ENCODE measurements at regions not wholly inside any gene's neighbourhood (a gene's known extent, or its start where the extent isn't known, plus 50 kb on each side); places are given as distances from the start of the nearest gene placed in this dataset.

DNA sequence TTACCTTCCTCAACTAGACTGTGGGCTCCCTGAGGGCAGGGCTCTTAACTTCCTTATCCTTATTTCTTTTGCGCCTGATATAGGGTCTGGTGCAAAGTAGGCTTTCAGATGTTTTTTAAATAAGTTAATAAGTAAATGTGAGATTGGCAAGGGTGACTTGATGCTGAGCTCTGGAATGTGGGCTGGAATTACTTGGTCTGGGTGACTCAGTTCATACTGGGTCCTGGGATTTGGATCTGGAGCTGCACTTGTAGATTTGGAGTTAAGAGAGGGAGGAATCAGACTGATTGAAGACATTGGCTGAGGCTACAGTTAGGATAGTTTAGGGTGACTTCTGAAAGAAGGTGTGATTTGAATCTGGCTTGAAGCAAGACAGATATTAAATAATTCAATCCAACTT is 190.9 kb downstream of the GIPC2 start:
- Histone ChIP-seq H3K36me3 (no peaks in the 10 kb centered on the region), H3K27ac (no peak overlapping the region), H3K4me1 (no peaks in the 10 kb centered on the region), H3K4me3 (no peak overlapping the region), H3K27me3 (replicated peaks in 1 of 7) (no peaks in the 10 kb centered on the region), H3K9me3 (peaks cover 0 to 21% (median 14%) of the 10 kb centered on the region in 8 donors)
- intact Hi-C loops (cut with DNase I; ENCODE audit: low total_unique reads): no loop called here
- TF ChIP-seq POLR2A (IDR thresholded peaks at IDR 0.05): no peak
- TF ChIP-seq, protein P1, sequence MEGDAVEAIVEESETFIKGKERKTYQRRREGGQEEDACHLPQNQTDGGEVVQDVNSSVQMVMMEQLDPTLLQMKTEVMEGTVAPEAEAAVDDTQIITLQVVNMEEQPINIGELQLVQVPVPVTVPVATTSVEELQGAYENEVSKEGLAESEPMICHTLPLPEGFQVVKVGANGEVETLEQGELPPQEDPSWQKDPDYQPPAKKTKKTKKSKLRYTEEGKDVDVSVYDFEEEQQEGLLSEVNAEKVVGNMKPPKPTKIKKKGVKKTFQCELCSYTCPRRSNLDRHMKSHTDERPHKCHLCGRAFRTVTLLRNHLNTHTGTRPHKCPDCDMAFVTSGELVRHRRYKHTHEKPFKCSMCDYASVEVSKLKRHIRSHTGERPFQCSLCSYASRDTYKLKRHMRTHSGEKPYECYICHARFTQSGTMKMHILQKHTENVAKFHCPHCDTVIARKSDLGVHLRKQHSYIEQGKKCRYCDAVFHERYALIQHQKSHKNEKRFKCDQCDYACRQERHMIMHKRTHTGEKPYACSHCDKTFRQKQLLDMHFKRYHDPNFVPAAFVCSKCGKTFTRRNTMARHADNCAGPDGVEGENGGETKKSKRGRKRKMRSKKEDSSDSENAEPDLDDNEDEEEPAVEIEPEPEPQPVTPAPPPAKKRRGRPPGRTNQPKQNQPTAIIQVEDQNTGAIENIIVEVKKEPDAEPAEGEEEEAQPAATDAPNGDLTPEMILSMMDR (IDR thresholded peaks at IDR 0.05 in 8 of 11, conservative IDR thresholded peaks at IDR 0.05 in 3 of 11): no peak
- TF ChIP-seq POLR2AphosphoS5 (IDR thresholded peaks at IDR 0.05): no peak
- no peak for DNase-seq
- 94 to 100% (median 97%) methylated on average over 1 of the region's 1 CpG for WGBS, 5 donors

DNA sequence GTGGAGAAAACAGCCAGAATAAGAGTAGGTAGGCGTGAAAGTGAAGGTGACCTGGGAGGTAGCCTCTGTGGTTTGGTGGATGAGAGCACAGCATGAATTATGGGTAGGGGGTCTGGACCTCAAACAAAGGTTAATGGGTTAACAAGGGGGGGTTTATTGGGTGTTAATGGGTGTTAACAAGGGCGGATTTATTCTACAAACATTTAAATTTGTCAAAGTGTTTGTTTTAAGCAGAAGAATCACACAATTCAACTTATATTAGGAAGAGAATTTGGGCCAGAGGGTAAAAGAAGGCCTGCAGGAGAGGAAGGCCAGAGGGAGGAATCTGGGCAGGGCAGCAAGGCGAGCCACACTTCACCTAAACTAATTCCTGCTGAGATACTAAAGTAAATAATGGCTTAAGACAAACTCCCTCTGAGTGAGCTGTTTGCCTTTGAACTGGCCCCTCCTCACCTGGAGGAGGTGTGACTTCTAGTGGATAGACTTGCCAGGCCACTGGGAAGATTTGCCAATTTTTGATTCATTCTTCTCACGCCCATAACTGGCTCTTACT is 191.7 kb downstream of the GIPC2 start:
- WGBS, 5 donors: 30 to 48% (median 37%) methylated on average over 4 of the region's 4 CpGs
- no peak overlapping the region for H3K27ac ChIP-seq
- DNase-seq: no peak

DNA sequence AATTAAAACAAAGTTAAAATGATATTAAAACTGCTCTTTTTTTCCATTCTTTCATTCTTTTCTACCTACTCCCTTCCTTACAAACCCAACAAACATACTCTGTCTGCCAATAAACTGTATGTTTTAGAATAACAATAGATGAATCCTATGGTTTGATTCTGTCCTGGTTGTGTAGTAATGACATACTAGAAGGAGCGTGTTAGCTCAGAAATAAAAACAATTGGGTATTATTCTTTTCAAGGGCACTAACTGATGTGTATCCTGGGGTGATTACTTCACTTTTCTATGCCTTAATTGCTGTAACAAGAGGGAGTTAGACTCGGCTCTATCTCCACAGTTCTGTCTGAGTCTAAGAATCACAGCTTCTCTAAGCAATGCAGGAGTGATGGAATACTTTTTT is 194.4 kb downstream of the GIPC2 start:
- Histone ChIP-seq H3K4me3 (no peak overlapping the region), H3K27me3 (replicated peaks in 1 of 7) (no peaks in the 10 kb centered on the region), H3K9me3 (peaks cover 0 to 21% (median 14%) of the 10 kb centered on the region in 8 donors), H3K4me1 (no peaks in the 10 kb centered on the region), H3K36me3 (no peaks in the 10 kb centered on the region), H3K27ac (no peak overlapping the region)
- 61 to 79% (median 73%) methylated on average over 2 of the region's 2 CpGs for whole genome bisulfite sequencing, 5 donors
- intact Hi-C loops (cut with DNase I; ENCODE audit: low total_unique reads): no loop called here
- TF ChIP-seq POLR2A (IDR thresholded peaks at IDR 0.05) (no peak), POLR2AphosphoS5 (IDR thresholded peaks at IDR 0.05) (no peak)
- TF ChIP-seq, protein P1 (IDR thresholded peaks at IDR 0.05 in 8 of 11, conservative IDR thresholded peaks at IDR 0.05 in 3 of 11): no peak
- DNase-seq: no peak

More for the DNA sequence above, 191.7 kb downstream of the GIPC2 start:
- no peak overlapping the region for H3K4me3 ChIP-seq
- H3K27me3 ChIP-seq (replicated peaks in 1 of 7): no peaks in the 10 kb centered on the region
- peaks cover 0 to 21% (median 14%) of the 10 kb centered on the region in 8 donors for H3K9me3 ChIP-seq
- intact Hi-C loops (cut with DNase I; ENCODE audit: low total_unique reads): no loop called here
- H3K4me1 ChIP-seq: no peaks in the 10 kb centered on the region
- TF ChIP-seq POLR2A (IDR thresholded peaks at IDR 0.05) (no peak), POLR2AphosphoS5 (IDR thresholded peaks at IDR 0.05) (no peak)
- TF ChIP-seq, protein P1 (IDR thresholded peaks at IDR 0.05 in 8 of 11, conservative IDR thresholded peaks at IDR 0.05 in 3 of 11): no peak
- H3K36me3 ChIP-seq: no peaks in the 10 kb centered on the region

- H3K4me3 ChIP-seq: no peak overlapping the region
- no peaks in the 10 kb centered on the region for H3K27me3 ChIP-seq (replicated peaks in 1 of 7)
- no peaks in the 10 kb centered on the region for H3K36me3 ChIP-seq
- no peaks in the 10 kb centered on the region for H3K4me1 ChIP-seq
- no peak for TF ChIP-seq POLR2AphosphoS5 (IDR thresholded peaks at IDR 0.05)
- TF ChIP-seq, protein P1 (IDR thresholded peaks at IDR 0.05 in 8 of 11, conservative IDR thresholded peaks at IDR 0.05 in 3 of 11): no peak
- intact Hi-C loops (cut with DNase I; ENCODE audit: low total_unique reads): no loop called here
- no peak overlapping the region for H3K27ac ChIP-seq
- peaks cover 0 to 21% (median 14%) of the 10 kb centered on the region in 8 donors for H3K9me3 ChIP-seq
- 54 to 68% (median 57%) methylated on average over 3 of the region's 3 CpGs for WGBS, 5 donors
- no peak for DNase-seq
These were observed 195.0 kb downstream of the GIPC2 start for GRCh38 chr1:78240755-78241154.

All from spleen (tissue), 11 donors.